HEK293 (cell line): ENCODE measurements at regions not wholly inside any gene's neighbourhood (a gene's known extent, or its start where the extent isn't known, plus 50 kb on each side); places are given as distances from the start of the nearest gene placed in this dataset.

Experiments used
- CTCF ChIA-PET: fragments of 350-600 bp; formaldehyde crosslinking; extraction: SDS; loops from one replicate; lab custom pipeline; 2021; ENCODE audit warnings: antibody characterized with exemption; lab: Yijun Ruan, JAX
- POLR2A ChIA-PET: fragments of 300-600 bp; formaldehyde crosslinking; extraction: SDS; loops from one replicate; lab custom pipeline; 2020; ENCODE audit warnings: antibody characterized with exemption, inconsistent platforms; lab: Yijun Ruan, JAX
- H3K27ac ChIP-seq: fragments of 200-500 bp; sonication (Bioruptor generic); 2 replicates; pipeline ENCODE4 v1.5.1; 2014; ENCODE audit warnings: low read depth, low read length, control low read depth, inconsistent platforms; ENCODE audit errors: extremely low read depth
- H3K36me3 ChIP-seq, 2 experiments: fragments of 200-500 bp in 1 of 2; sonication (Bioruptor generic) in 1 of 2; 1 replicate in 1 of 2; 2 replicates in 1 of 2; pipeline ENCODE4 v1.5.1; 2014 to 2017; ENCODE audit warnings: inconsistent platforms in 2 of 2, low read length in 2 of 2; ENCODE audit not compliant: control insufficient read depth in 2 of 2, insufficient read depth in 1 of 2
- H3K4me1 ChIP-seq: fragments of 200-500 bp; sonication (Bioruptor generic); 2 replicates; pipeline ENCODE4 v1.5.1; 2014; ENCODE audit warnings: mild to moderate bottlenecking, low read length, inconsistent platforms; ENCODE audit not compliant: control insufficient read depth, insufficient read depth
- H3K4me3 ChIP-seq: 2 replicates; pipeline ENCODE4 v1.5.1; 2011; ENCODE audit warnings: low read depth, mild to moderate bottlenecking, control low read depth, low read length, moderate library complexity
- H3K9me3 ChIP-seq: fragments of 200-500 bp; sonication (Bioruptor generic); 2 replicates; pipeline ENCODE4 v1.5.1; 2014; ENCODE audit warnings: low read depth, low read length, inconsistent platforms; ENCODE audit not compliant: control insufficient read depth, insufficient read depth
- CTCF ChIP-seq: fragments of 450-650 bp; formaldehyde crosslinking; IDR thresholded peaks from 2 replicates; pipeline ENCODE4 v1.5.1; 2016; ENCODE audit warnings: missing biosample characterization, missing genetic modification characterization
- GLIS1 ChIP-seq: fragments of 450-650 bp; formaldehyde crosslinking; IDR thresholded peaks from 2 replicates; pipeline ENCODE4 v1.5.1; 2016; ENCODE audit warnings: missing biosample characterization, missing genetic modification characterization
- KLF16 ChIP-seq: fragments of 450-650 bp; formaldehyde crosslinking; IDR thresholded peaks from 2 replicates; pipeline ENCODE4 v1.5.1; 2017; ENCODE audit warnings: missing biosample characterization, missing genetic modification characterization
- REPIN1 ChIP-seq: fragments of 450-650 bp; formaldehyde crosslinking; IDR thresholded peaks from 2 replicates; pipeline ENCODE4 v1.5.1; 2017; ENCODE audit warnings: missing biosample characterization, missing genetic modification characterization, low read depth
- ZBTB1 ChIP-seq: fragments of 450-650 bp; formaldehyde crosslinking; IDR thresholded peaks from 2 replicates; pipeline ENCODE4 v1.5.1; 2016; ENCODE audit warnings: missing biosample characterization, missing genetic modification characterization
- ZNF211 ChIP-seq: fragments of 450-650 bp; formaldehyde crosslinking; IDR thresholded peaks from 2 replicates; pipeline ENCODE4 v1.5.1; 2016; ENCODE audit warnings: low read depth, missing biosample characterization, missing genetic modification characterization
- ZNF473 ChIP-seq: fragments of 450-650 bp; formaldehyde crosslinking; IDR thresholded peaks from 2 replicates; pipeline ENCODE4 v1.5.1; 2017; ENCODE audit warnings: missing biosample characterization, missing genetic modification characterization
- ZNF488 ChIP-seq: fragments of 450-650 bp; formaldehyde crosslinking; IDR thresholded peaks from 2 replicates; pipeline ENCODE4 v1.5.1; 2016; ENCODE audit warnings: missing biosample characterization, missing genetic modification characterization
- ZNF555 ChIP-seq: fragments of 450-650 bp; formaldehyde crosslinking; conservative IDR thresholded peaks from 2 replicates; pipeline ENCODE4 v1.5.1; 2017; ENCODE audit warnings: missing biosample characterization, mild to moderate bottlenecking, missing genetic modification characterization, inconsistent platforms
- ZNF560 ChIP-seq: fragments of 450-650 bp; formaldehyde crosslinking; IDR thresholded peaks from 2 replicates; pipeline ENCODE4 v1.5.1; 2017; ENCODE audit warnings: missing biosample characterization, missing genetic modification characterization, borderline replicate concordance
- ZNF580 ChIP-seq: fragments of 450-650 bp; formaldehyde crosslinking; IDR thresholded peaks from 2 replicates; pipeline ENCODE4 v1.5.1; 2016; ENCODE audit warnings: missing biosample characterization, missing genetic modification characterization
- ZNF677 ChIP-seq: fragments of 450-650 bp; IDR thresholded peaks from 2 replicates; pipeline ENCODE4 v1.5.0; 2018; ENCODE audit warnings: missing biosample characterization, mild to moderate bottlenecking, missing genetic modification characterization, moderate library complexity
- ZNF76 ChIP-seq: fragments of 450-650 bp; formaldehyde crosslinking; IDR thresholded peaks from 2 replicates; pipeline ENCODE4; 2016; ENCODE audit warnings: low read depth, missing biosample characterization, missing genetic modification characterization, borderline replicate concordance
- ZSCAN18 ChIP-seq: fragments of 450-650 bp; formaldehyde crosslinking; IDR thresholded peaks from 2 replicates; pipeline ENCODE4 v1.5.1; 2016; ENCODE audit warnings: missing biosample characterization, missing genetic modification characterization
- ZSCAN5A ChIP-seq: fragments of 450-650 bp; formaldehyde crosslinking; IDR thresholded peaks from 2 replicates; pipeline ENCODE4 v1.5.1; 2016; ENCODE audit warnings: missing biosample characterization, missing genetic modification characterization

GRCh38 chr2:79437433-79438267 is 75.2 kb upstream of the CTNNA2 start:
- no peaks in the 10 kb centered on the region for H3K36me3 ChIP-seq
- H3K4me1 ChIP-seq: no peaks in the 10 kb centered on the region
- no peak overlapping the region for H3K27ac ChIP-seq
- H3K9me3 ChIP-seq: no peaks in the 10 kb centered on the region
- TF ChIP-seq KLF16 (tag by site-specific recombination): no peak
- no peak for TF ChIP-seq ZNF76 (tag by site-specific recombination)
- no peak for TF ChIP-seq ZNF211 (tag by site-specific recombination)
- TF ChIP-seq ZSCAN5A (tag by site-specific recombination): no peak
- TF ChIP-seq ZNF473 (tag by site-specific recombination): no peak
- TF ChIP-seq ZBTB1 (tag by site-specific recombination): no peak
- TF ChIP-seq ZNF488: no peak
- no peak for TF ChIP-seq ZNF560
- TF ChIP-seq REPIN1 (tag by site-specific recombination): no peak
- no peak for TF ChIP-seq ZSCAN18 (tag by site-specific recombination)
- TF ChIP-seq, all 188 proteins: peak for 0
- no peak overlapping the region for H3K4me3 ChIP-seq
- POLR2A ChIA-PET: no interaction called here
- CTCF ChIA-PET: no interaction called here

GRCh38 chr2:79434362-79434761 is 78.5 kb upstream of the CTNNA2 start:
- no peak overlapping the region for H3K27ac ChIP-seq
- no peaks in the 10 kb centered on the region for H3K36me3 ChIP-seq
- no peaks in the 10 kb centered on the region for H3K4me1 ChIP-seq
- no peaks in the 10 kb centered on the region for H3K9me3 ChIP-seq
- CTCF ChIA-PET: interaction anchor here (0.6 kb wide), 1 partner anchor 33 kb away, joined by 7 read pairs; no protein-coding TSS in a partner anchor
- H3K4me3 ChIP-seq: no peak overlapping the region
- TF ChIP-seq CTCF (tag by site-specific recombination) (no peak), ZNF555 (tag by site-specific recombination) (no peak)
- POLR2A ChIA-PET: no interaction called here

- POLR2A ChIA-PET: no interaction called here
- CTCF ChIA-PET: no interaction called here
Observed at GRCh38 chr2:79432731-79433146, 80.1 kb upstream of the CTNNA2 start.

More at GRCh38 chr2:79432731-79433146, 80.1 kb upstream of the CTNNA2 start:
- Histone ChIP-seq H3K36me3 (no peaks in the 10 kb centered on the region), H3K4me3 (no peak overlapping the region), H3K27ac (no peak overlapping the region), H3K9me3 (no peaks in the 10 kb centered on the region), H3K4me1 (no peaks in the 10 kb centered on the region)
- TF ChIP-seq ZNF580 (no peak), ZNF677 (tag by site-specific recombination) (no peak), GLIS1 (no peak)
